ENCODE measurements at regions not wholly inside any gene's neighbourhood (a gene's known extent, or its start where the extent isn't known, plus 50 kb on each side); places are given as distances from the start of the nearest gene placed in this dataset.

- DNase-seq: no peak
Measured at GRCh38 chr13:31081316-31081715, 80.4 kb downstream of the HSPH1 start.

GRCh38 chr13:31074756-31075155 lies 86.9 kb downstream of the HSPH1 start:
- no peak for DNase-seq

- DNase-seq: no peak
Measured at GRCh38 chr13:31073859-31074718, 87.6 kb downstream of the HSPH1 start.

- no peak for DNase-seq
Measured at GRCh38 chr13:31072041-31072440, 89.7 kb downstream of the HSPH1 start.

- no peak for DNase-seq
Measured at GRCh38 chr13:31069808-31070534, 91.7 kb downstream of the HSPH1 start.

GRCh38 chr13:31068119-31068423 lies 93.6 kb downstream of the HSPH1 start:
- DNase-seq: no peak

- no peak for DNase-seq
Measured at GRCh38 chr13:31067416-31068118, 94.1 kb downstream of the HSPH1 start.

GRCh38 chr13:31064636-31065035 lies 97.1 kb downstream of the HSPH1 start:
- no peak for DNase-seq

GRCh38 chr13:31063772-31064171 lies 97.9 kb downstream of the HSPH1 start:
- DNase-seq: no peak

GRCh38 chr13:31060655-31061054 lies 101.0 kb downstream of the HSPH1 start:
- DNase-seq: no peak

GRCh38 chr13:31060220-31060619 lies 101.5 kb downstream of the HSPH1 start:
- no peak for DNase-seq

GRCh38 chr13:31057403-31058033 lies 104.2 kb downstream of the HSPH1 start:
- no peak for DNase-seq

GRCh38 chr13:31056644-31057271 lies 104.9 kb downstream of the HSPH1 start:
- DNase-seq: no peak

- no peak for DNase-seq
Measured at GRCh38 chr13:31055589-31055988, 106.1 kb downstream of the HSPH1 start.

- DNase-seq: no peak
Measured at GRCh38 chr13:31054632-31055031, 107.1 kb downstream of the HSPH1 start.

GRCh38 chr13:31053896-31054295 lies 107.8 kb downstream of the HSPH1 start:
- no peak for DNase-seq

GRCh38 chr13:31053091-31053490 lies 108.6 kb downstream of the HSPH1 start:
- no peak for DNase-seq

- no peak for DNase-seq
Measured at GRCh38 chr13:31052478-31052877, 109.2 kb downstream of the HSPH1 start.

GRCh38 chr13:31051999-31052398 lies 109.7 kb downstream of the HSPH1 start:
- DNase-seq: no peak

GRCh38 chr13:31050486-31051400 lies 111.0 kb downstream of the HSPH1 start:
- no peak for DNase-seq

- no peak for DNase-seq
Measured at GRCh38 chr13:31049833-31050232, 111.9 kb downstream of the HSPH1 start.

GRCh38 chr13:31049083-31049482 lies 112.6 kb downstream of the HSPH1 start:
- DNase-seq: no peak
